Upper lobe of right lung (tissue), 1 donor: ENCODE measurements at regions not wholly inside any gene's neighbourhood (a gene's known extent, or its start where the extent isn't known, plus 50 kb on each side); places are given as distances from the start of the nearest gene placed in this dataset.

Experiments used
- ATAC-seq: fragments of 200-7000 bp; cut with Tn5 transposase; one replicate; pipeline ENCODE4 v1.9.1; 2020; ENCODE audit warnings: mild to moderate bottlenecking, moderate library complexity
- DNase-seq: peaks from one replicate; pipeline ENCODE4 v3.0.0-alpha.2; 2020
- H3K27ac ChIP-seq: fragments of 200-600 bp; one replicate; pipeline ENCODE4 v1.8.0; 2022
- H3K27me3 ChIP-seq: fragments of 200-600 bp; one replicate; pipeline ENCODE4 v1.8.0; 2022; ENCODE audit warnings: mild to moderate bottlenecking
- H3K36me3 ChIP-seq: fragments of 200-600 bp; one replicate; pipeline ENCODE4 v1.8.0; 2022
- H3K4me1 ChIP-seq: fragments of 200-600 bp; one replicate; pipeline ENCODE4 v1.8.0; 2022
- H3K4me3 ChIP-seq: fragments of 200-600 bp; one replicate; pipeline ENCODE4 v1.8.0; 2022; ENCODE audit warnings: mild to moderate bottlenecking
- H3K9me3 ChIP-seq: fragments of 200-600 bp; one replicate; pipeline ENCODE4 v1.8.0; 2022
- intact Hi-C: fragments of 100-400 bp; cut with DNase I; formaldehyde crosslinking; loops from one replicate; pipeline ENCODE4 v1.11.0; 2022
- TF ChIP-seq, protein P1 (sequence below): fragments of 200-600 bp; IDR thresholded peaks from one replicate; pipeline ENCODE4 v1.8.0; 2022; ENCODE audit warnings: antibody characterized with exemption
- donor health status: DM: no; HTN: yes; CAD: no; lungs with severe emphysema.

DNA sequence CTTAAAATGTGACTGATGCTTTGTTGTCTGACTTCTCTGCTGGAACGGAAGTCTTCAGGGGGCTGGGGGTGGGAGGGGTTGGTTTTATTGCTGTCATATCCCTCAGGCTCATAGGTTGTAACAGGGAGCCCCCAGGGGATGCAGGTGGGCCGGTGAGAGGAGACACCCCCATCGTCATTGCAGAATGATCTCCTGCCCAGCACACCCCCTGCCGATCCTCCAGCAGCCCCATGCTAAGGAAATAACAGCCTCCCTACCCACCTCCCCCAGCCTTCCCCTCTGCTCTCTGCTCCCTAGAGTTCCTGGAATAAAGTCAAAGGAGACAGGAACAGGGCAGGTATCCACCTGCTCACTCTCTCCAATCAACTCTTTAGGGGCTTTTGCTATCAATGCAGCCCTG is 270.1 kb upstream of the TNRC6C start:
- DNase-seq: peak; percentile 26
- Histone ChIP-seq H3K4me1 (peaks cover 6% of the 10 kb centered on the region), H3K36me3 (no peaks in the 10 kb centered on the region), H3K9me3 (no peaks in the 10 kb centered on the region), H3K4me3 (no peak overlapping the region), H3K27ac (no peak overlapping the region), H3K27me3 (peaks cover 23% of the 10 kb centered on the region)
- ATAC-seq: no peak
- intact Hi-C loops: no loop called here
- TF ChIP-seq, protein P1, sequence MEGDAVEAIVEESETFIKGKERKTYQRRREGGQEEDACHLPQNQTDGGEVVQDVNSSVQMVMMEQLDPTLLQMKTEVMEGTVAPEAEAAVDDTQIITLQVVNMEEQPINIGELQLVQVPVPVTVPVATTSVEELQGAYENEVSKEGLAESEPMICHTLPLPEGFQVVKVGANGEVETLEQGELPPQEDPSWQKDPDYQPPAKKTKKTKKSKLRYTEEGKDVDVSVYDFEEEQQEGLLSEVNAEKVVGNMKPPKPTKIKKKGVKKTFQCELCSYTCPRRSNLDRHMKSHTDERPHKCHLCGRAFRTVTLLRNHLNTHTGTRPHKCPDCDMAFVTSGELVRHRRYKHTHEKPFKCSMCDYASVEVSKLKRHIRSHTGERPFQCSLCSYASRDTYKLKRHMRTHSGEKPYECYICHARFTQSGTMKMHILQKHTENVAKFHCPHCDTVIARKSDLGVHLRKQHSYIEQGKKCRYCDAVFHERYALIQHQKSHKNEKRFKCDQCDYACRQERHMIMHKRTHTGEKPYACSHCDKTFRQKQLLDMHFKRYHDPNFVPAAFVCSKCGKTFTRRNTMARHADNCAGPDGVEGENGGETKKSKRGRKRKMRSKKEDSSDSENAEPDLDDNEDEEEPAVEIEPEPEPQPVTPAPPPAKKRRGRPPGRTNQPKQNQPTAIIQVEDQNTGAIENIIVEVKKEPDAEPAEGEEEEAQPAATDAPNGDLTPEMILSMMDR: no peak

GRCh38 chr17:77690271-77691161 is 268.0 kb upstream of the TNRC6C start:
- ATAC-seq (no peak), DNase-seq (peak; percentile 54)
- peaks cover 6% of the 10 kb centered on the region for H3K4me1 ChIP-seq
- no peaks in the 10 kb centered on the region for H3K36me3 ChIP-seq
- TF ChIP-seq, protein P1: no peak
- intact Hi-C loops: no loop called here
- no peaks in the 10 kb centered on the region for H3K9me3 ChIP-seq
- H3K27ac ChIP-seq: no peak overlapping the region
- H3K4me3 ChIP-seq: no peak overlapping the region
- H3K27me3 ChIP-seq: peaks cover 41% of the 10 kb centered on the region

- peaks cover 46% of the 10 kb centered on the region for H3K27me3 ChIP-seq
- no peaks in the 10 kb centered on the region for H3K36me3 ChIP-seq
- intact Hi-C loops: no loop called here
- ATAC-seq: peak; percentile 17
- H3K4me1 ChIP-seq: peaks cover 6% of the 10 kb centered on the region
- H3K27ac ChIP-seq: no peak overlapping the region
- H3K4me3 ChIP-seq: no peak overlapping the region
- TF ChIP-seq, protein P1: no peak
- no peaks in the 10 kb centered on the region for H3K9me3 ChIP-seq
- DNase-seq: peak; percentile 49
Observed at GRCh38 chr17:77691216-77692085, 267.1 kb upstream of the TNRC6C start.

GRCh38 chr17:77692571-77693161 is 265.8 kb upstream of the TNRC6C start:
- peaks cover 6% of the 10 kb centered on the region for H3K4me1 ChIP-seq
- no peak overlapping the region for H3K27ac ChIP-seq
- ATAC-seq (no peak), DNase-seq (peak; percentile 42)
- H3K27me3 ChIP-seq: peaks cover 55% of the 10 kb centered on the region
- TF ChIP-seq, protein P1: no peak
- intact Hi-C loops: no loop called here
- no peaks in the 10 kb centered on the region for H3K9me3 ChIP-seq
- no peaks in the 10 kb centered on the region for H3K36me3 ChIP-seq
- no peak overlapping the region for H3K4me3 ChIP-seq

DNA sequence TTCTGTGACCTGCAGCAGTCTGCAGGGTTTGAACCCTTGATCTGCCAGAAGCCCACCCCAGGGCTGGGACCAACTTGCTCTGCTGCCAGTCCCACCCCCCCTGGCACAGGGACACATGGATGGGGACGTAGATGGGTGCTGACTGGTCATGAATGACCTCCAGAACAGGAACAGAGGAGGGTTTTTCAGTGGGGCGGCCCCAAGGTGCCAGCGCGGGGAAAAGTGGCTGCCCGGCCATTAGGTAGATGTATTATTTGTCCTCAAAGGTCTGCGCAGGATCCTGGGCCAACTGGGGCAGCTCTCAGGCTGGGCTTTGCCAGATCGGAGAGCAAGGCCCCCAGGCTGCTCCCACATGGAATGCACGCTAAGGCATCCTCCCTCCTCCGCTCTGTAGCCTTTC is 265.2 kb upstream of the TNRC6C start:
- Histone ChIP-seq H3K4me1 (peaks cover 6% of the 10 kb centered on the region), H3K27me3 (peaks cover 58% of the 10 kb centered on the region), H3K9me3 (no peaks in the 10 kb centered on the region), H3K4me3 (no peak overlapping the region), H3K36me3 (no peaks in the 10 kb centered on the region), H3K27ac (no peak overlapping the region)
- DNase-seq (peak; percentile 40), ATAC-seq (no peak)
- intact Hi-C loops: no loop called here
- TF ChIP-seq, protein P1: no peak
